ENCODE measurements at regions not wholly inside any gene's neighbourhood (a gene's known extent, or its start where the extent isn't known, plus 50 kb on each side); places are given as distances from the start of the nearest gene placed in this dataset.

GRCh38 chr14:101110729-101111619 lies 207.5 kb upstream of the RTL1 start:
- TF ChIP-seq, protein P1, sequence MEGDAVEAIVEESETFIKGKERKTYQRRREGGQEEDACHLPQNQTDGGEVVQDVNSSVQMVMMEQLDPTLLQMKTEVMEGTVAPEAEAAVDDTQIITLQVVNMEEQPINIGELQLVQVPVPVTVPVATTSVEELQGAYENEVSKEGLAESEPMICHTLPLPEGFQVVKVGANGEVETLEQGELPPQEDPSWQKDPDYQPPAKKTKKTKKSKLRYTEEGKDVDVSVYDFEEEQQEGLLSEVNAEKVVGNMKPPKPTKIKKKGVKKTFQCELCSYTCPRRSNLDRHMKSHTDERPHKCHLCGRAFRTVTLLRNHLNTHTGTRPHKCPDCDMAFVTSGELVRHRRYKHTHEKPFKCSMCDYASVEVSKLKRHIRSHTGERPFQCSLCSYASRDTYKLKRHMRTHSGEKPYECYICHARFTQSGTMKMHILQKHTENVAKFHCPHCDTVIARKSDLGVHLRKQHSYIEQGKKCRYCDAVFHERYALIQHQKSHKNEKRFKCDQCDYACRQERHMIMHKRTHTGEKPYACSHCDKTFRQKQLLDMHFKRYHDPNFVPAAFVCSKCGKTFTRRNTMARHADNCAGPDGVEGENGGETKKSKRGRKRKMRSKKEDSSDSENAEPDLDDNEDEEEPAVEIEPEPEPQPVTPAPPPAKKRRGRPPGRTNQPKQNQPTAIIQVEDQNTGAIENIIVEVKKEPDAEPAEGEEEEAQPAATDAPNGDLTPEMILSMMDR (IDR thresholded peaks at IDR 0.05; ENCODE audit: insufficient read depth, low read length, poor library complexity, severe bottlenecking): no peak

DNA sequence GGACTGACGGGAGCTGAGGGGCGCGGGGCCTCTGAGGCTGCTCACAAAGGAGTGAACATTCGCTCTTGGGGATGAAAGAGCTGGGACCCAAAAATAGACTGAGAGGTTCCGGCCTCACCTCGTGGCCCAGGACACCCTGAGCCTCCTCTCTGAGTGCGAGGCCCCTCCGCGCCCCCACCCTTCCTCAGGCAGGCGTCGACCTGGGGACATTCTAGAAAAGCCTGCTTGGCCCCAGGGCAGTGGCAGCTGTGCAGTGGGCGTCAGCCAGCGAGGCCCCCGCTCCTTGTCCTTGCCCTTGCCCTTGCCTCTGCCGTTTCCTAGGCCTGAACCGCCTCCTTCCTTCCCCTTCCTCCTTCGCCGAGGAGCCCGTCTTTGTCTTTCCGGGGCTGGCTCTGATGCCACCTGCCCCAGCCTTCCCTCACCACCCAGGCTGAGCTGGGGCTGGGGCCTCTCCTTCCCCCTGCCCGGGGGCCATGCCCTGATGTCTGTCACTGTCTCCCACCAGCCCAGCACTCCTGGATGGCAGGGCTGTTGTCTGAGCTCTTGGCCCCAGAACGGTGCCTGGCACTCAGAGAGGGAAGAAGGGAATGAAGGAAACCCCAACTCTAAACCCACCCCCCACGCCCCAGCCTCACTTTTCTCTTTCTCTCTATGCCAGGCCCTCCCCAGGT lies 208.2 kb upstream of the RTL1 start:
- Histone ChIP-seq H3K27me3 (replicated peaks; ENCODE audit: control insufficient read depth, insufficient read depth, low read length) (no peaks in the 10 kb centered on the region), H3K36me3 (ENCODE audit: control insufficient read depth, insufficient read depth, low read length) (no peaks in the 10 kb centered on the region), H3K4me3 (replicated peaks; ENCODE audit: low read depth, low read length) (no peak overlapping the region)
- TF ChIP-seq, protein P1 (IDR thresholded peaks at IDR 0.05; ENCODE audit: insufficient read depth, low read length, poor library complexity, severe bottlenecking): no peak
- DNase-seq (ENCODE audit: extremely low read depth, insufficient read length): no peak

More at GRCh38 chr14:101110729-101111619, 207.5 kb upstream of the RTL1 start:
- DNase-seq (ENCODE audit: extremely low read depth, insufficient read length): no peak
- Histone ChIP-seq H3K4me3 (replicated peaks; ENCODE audit: low read depth, low read length) (no peak overlapping the region), H3K27me3 (replicated peaks; ENCODE audit: control insufficient read depth, insufficient read depth, low read length) (no peaks in the 10 kb centered on the region), H3K36me3 (ENCODE audit: control insufficient read depth, insufficient read depth, low read length) (no peaks in the 10 kb centered on the region)

DNA sequence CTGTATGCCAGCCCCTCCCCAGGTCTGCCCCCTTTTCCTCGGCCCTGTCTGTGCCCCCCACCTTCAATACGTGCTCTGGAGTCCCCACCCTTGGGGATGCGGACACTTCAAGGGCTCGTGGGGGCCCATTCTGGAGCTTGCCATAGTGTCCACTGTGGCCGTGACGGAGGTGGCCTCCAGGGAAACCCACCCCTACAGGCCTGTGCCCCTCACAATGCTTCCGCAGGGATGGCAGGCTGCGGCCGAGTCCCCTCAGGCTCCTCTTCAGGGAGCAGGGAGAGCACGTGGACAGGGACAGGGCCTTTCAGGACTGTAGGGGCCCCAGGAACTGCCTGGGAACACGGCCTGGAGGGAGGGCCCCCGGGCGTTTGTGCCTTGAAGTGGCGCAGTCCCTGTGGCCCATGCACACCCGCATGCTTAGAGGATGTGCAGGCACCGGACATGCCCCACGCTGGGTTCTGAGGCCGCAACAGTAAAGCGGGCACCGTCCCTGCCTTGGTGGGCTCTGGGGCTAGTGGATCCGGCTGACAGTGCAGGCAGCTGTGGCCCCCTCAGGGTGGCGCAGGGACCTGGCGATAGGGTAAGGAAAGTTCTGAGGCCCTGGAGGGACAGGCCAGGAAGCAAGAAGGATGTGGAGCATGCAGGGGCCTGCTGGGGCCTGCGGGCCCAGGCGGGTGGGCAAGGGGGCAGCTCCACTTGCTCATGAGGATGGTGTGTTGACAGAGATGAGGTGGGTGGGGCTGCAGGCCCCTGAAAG lies 209.0 kb upstream of the RTL1 start:
- Histone ChIP-seq H3K4me3 (replicated peaks; ENCODE audit: low read depth, low read length) (no peak overlapping the region), H3K36me3 (ENCODE audit: control insufficient read depth, insufficient read depth, low read length) (no peaks in the 10 kb centered on the region), H3K27me3 (replicated peaks; ENCODE audit: control insufficient read depth, insufficient read depth, low read length) (no peaks in the 10 kb centered on the region)
- TF ChIP-seq, protein P1 (IDR thresholded peaks at IDR 0.05; ENCODE audit: insufficient read depth, low read length, poor library complexity, severe bottlenecking): no peak
- no peak for DNase-seq (ENCODE audit: extremely low read depth, insufficient read length)

DNA sequence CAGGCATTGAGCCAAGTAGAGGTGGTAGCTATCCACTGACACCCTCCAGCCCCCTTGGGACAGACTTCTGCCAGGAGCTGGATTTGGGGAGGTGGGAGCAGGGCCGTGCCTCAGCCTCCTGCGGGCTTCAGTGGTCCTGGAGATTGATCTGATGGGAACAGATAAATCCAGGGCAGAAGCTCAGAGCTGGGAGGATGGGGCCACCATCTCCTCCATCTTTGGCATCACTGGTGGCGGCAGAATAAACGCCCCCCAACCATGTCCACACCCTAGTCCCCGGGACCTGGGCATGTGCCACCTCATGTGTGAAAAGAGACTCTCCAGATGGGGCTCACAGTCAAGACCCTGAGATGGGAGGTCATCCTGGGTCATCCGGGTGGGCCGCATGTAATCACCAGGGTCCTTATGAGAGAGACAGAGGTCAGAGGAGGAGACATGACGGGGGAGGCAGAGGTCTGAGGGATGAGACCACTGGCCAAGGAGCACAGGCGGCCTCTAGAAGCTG lies 209.6 kb upstream of the RTL1 start:
- DNase-seq (ENCODE audit: extremely low read depth, insufficient read length): no peak
- Histone ChIP-seq H3K4me3 (replicated peaks; ENCODE audit: low read depth, low read length) (no peak overlapping the region), H3K27me3 (replicated peaks; ENCODE audit: control insufficient read depth, insufficient read depth, low read length) (no peaks in the 10 kb centered on the region), H3K36me3 (ENCODE audit: control insufficient read depth, insufficient read depth, low read length) (no peaks in the 10 kb centered on the region)
- TF ChIP-seq, protein P1 (IDR thresholded peaks at IDR 0.05; ENCODE audit: insufficient read depth, low read length, poor library complexity, severe bottlenecking): no peak

DNA sequence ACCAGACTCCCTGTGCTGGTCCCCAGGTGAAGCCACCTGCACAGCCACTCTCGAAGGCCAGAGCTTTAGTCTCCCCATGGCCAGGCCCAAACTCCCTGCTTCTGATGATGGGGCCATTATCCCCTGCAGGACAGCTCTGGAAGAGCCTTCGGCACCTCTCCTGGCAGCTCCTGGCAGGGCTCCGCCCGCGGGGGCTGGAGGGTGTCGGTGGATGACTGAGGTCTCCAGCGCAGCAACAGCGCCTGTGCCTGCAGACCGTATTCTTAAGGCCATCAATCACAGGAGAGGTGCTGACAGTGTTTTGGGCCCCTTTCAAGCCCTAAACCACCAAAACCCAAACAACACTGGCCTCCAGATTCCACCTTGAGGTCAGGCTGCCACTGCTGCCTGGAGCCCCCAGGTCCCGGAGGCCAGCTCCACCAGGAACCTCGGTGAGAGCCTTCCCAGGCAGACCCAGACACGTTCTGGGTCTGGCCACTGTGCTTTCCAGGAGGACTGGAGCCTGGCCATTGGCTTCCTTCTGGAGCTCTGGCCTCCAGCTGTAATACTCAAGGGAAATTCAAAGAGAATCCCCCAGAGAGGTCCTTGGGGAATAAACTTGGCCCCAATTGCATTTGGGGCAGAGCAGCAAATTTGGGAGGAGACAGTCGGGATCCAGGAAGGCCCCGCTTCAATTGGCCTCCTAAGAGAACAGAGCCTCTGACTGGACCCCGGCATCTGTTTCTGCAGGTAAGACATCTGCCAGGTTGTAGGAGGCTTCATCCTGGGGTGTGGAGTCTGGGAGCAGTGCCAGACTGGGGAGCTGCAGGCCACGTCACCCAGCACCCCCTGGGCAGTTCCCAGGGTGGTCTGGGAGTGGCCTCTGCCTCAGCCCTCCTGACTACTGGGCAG lies 210.6 kb upstream of the RTL1 start:
- H3K27me3 ChIP-seq (replicated peaks; ENCODE audit: control insufficient read depth, insufficient read depth, low read length): no peaks in the 10 kb centered on the region
- no peak overlapping the region for H3K4me3 ChIP-seq (replicated peaks; ENCODE audit: low read depth, low read length)
- TF ChIP-seq, protein P1 (IDR thresholded peaks at IDR 0.05; ENCODE audit: insufficient read depth, low read length, poor library complexity, severe bottlenecking): no peak
- no peak for DNase-seq (ENCODE audit: extremely low read depth, insufficient read length)
- no peaks in the 10 kb centered on the region for H3K36me3 ChIP-seq (ENCODE audit: control insufficient read depth, insufficient read depth, low read length)
